ENCODE measurements at regions not wholly inside any gene's neighbourhood (a gene's known extent, or its start where the extent isn't known, plus 50 kb on each side); places are given as distances from the start of the nearest gene placed in this dataset.
A peak's percentile ranks its signal among the peaks of the same experiment; 100 is the strongest.

- Histone ChIP-seq H4K20me1 (replicated peaks in 1 of 2; ENCODE audit: control insufficient read depth in 1 of 2, insufficient read depth in 2 of 2, low read length in 2 of 2) (no peaks in the 10 kb centered on the region), H3K56ac (replicated peaks; ENCODE audit: insufficient read length, low read depth, low read length) (no peak overlapping the region), H3K79me2 (ENCODE audit: control insufficient read depth in 1 of 2, insufficient read depth in 2 of 2, low read length in 2 of 2) (no peaks in the 10 kb centered on the region), H3K79me1 (ENCODE audit: low read depth, low read length) (no peaks in the 10 kb centered on the region), H2BK120ac (replicated peaks; ENCODE audit: low read depth, low read length) (peak overlapping the region; percentile 76), H3K18ac (ENCODE audit: extremely low read depth, low read length) (no peak overlapping the region), H3K4me1 (replicated peaks in 1 of 4; ENCODE audit: control insufficient read depth in 3 of 4, insufficient read depth in 4 of 4, low read length in 3 of 4) (peaks cover 0 to 10% (median 7%) of the 10 kb centered on the region in 4 experiments; a peak in 4 of 7 replicates), H3K4me3 (ENCODE audit: extremely low read depth in 1 of 4, insufficient read depth in 2 of 4, low read depth in 3 of 4, low read length in 4 of 4) (peak overlapping the region in 1 of 4 experiments; percentile 33; a peak in 1 of 8 replicates), H3K9ac (replicated peaks in 1 of 4; ENCODE audit: extremely low read depth in 1 of 4, low read depth in 3 of 4, low read length in 3 of 4) (no peak overlapping the region; a peak in 1 of 7 replicates), H3K23me2 (ENCODE audit: low read depth, low read length) (no peaks in the 10 kb centered on the region; the same call in 1 of the 2 replicates), H3K23ac (ENCODE audit: insufficient read length) (no peak overlapping the region), H3K27me3 (replicated peaks in 1 of 4; ENCODE audit: control insufficient read depth in 3 of 4, extremely low read depth in 1 of 4, insufficient read depth in 3 of 4, low read length in 3 of 4) (no peaks in the 10 kb centered on the region), H3K9me3 (ENCODE audit: insufficient read depth in 2 of 2, low read depth in 1 of 2, low read length in 1 of 2) (no peaks in the 10 kb centered on the region), H4K91ac (replicated peaks; ENCODE audit: insufficient read length, low read length) (no peak overlapping the region), H2AK5ac (ENCODE audit: low read depth, low read length) (no peak overlapping the region), H2BK12ac (ENCODE audit: low read depth, low read length) (no peak overlapping the region), H3K4me2 (ENCODE audit: insufficient read depth in 1 of 2, low read depth in 2 of 2, low read length in 2 of 2) (peak overlapping the region; percentile 62 to 71), H4K8ac (ENCODE audit: extremely low read depth, insufficient read depth, low read length) (no peak overlapping the region), H3K36me3 (ENCODE audit: control insufficient read depth in 2 of 4, insufficient read depth in 4 of 4, low read length in 3 of 4) (no peaks in the 10 kb centered on the region), H4K5ac (ENCODE audit: insufficient read length, low read depth, low read length) (no peak overlapping the region), H3K4ac (replicated peaks; ENCODE audit: insufficient read length, low read depth, low read length) (no peak overlapping the region), H2AFZ (ENCODE audit: low read length) (no peak overlapping the region), H3K27ac (ENCODE audit: low read depth, low read length) (no peak overlapping the region), H3K14ac (ENCODE audit: insufficient read length) (no peak overlapping the region), H2BK20ac (ENCODE audit: low read length) (no peak overlapping the region), H2BK15ac (ENCODE audit: low read length) (no peak overlapping the region), H2BK5ac (ENCODE audit: low read depth, low read length) (peak overlapping the region; percentile 11; the same call in 1 of the 2 replicates)
- ChIA-PET POLR2A (ENCODE audit: partially characterized antibody) (interaction anchor here (0.7 kb wide), 1 partner anchor 96 kb away, joined by 3 read pairs; no protein-coding TSS in a partner anchor), CTCF (ENCODE audit: partially characterized antibody) (interaction anchor here (0.7 to 1.3 kb wide), 2 partner anchors 16 to 723 kb away, joined by 3 read pairs; no protein-coding TSS in a partner anchor)
- FAIRE-seq (no peak), DNase-seq (ENCODE audit: low read depth in 1 of 2, low spot score in 2 of 2) (peak in 1 of 2 experiments; percentile 1)
- 15% methylated on average over 1 of the region's 1 CpG; no CpG with 5 or more reads in 1 of the 2 experiments for WGBS, 2 experiments (ENCODE audit: extremely low coverage in 1 of 2, insufficient coverage in 1 of 2, insufficient read length in 1 of 2, insufficient replicate concordance in 2 of 2, low coverage in 1 of 2, low lambda C conversion rate in 2 of 2, missing lambda C conversion rate in 1 of 2)
- TF ChIP-seq POLR2AphosphoS5 (IDR thresholded peaks at IDR 0.05; ENCODE audit: low read depth, low read length): no peak
Measured at GRCh38 chr12:102611995-102612394, 131.6 kb upstream of the IGF1 start.

Measured in H1 (cell line).